ENCODE measurements at regions not wholly inside any gene's neighbourhood (a gene's known extent, or its start where the extent isn't known, plus 50 kb on each side); places are given as distances from the start of the nearest gene placed in this dataset.

GRCh38 chr15:81783586-81783985, 262.2 kb downstream of the MEX3B start (continued):
- no peak for TF ChIP-seq ZNF462 (CRISPR knock-in tag; IDR thresholded peaks at IDR 0.05)
- no peak for TF ChIP-seq EZH2 (IDR thresholded peaks at IDR 0.05; ENCODE audit: low read depth, unreplicated experiment)
- no peak for TF ChIP-seq CREB1 (CRISPR knock-in tag; IDR thresholded peaks at IDR 0.05; ENCODE audit: low read depth)
- TF ChIP-seq, protein P1, sequence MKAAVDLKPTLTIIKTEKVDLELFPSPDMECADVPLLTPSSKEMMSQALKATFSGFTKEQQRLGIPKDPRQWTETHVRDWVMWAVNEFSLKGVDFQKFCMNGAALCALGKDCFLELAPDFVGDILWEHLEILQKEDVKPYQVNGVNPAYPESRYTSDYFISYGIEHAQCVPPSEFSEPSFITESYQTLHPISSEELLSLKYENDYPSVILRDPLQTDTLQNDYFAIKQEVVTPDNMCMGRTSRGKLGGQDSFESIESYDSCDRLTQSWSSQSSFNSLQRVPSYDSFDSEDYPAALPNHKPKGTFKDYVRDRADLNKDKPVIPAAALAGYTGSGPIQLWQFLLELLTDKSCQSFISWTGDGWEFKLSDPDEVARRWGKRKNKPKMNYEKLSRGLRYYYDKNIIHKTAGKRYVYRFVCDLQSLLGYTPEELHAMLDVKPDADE (IDR thresholded peaks at IDR 0.05), result no peak
- no peak for TF ChIP-seq ZNF114 (CRISPR knock-in tag; IDR thresholded peaks at IDR 0.05)
- no peak for TF ChIP-seq CTCF (conservative IDR thresholded peaks at IDR 0.05; ENCODE audit: low read depth in 2 of 2)

DNA sequence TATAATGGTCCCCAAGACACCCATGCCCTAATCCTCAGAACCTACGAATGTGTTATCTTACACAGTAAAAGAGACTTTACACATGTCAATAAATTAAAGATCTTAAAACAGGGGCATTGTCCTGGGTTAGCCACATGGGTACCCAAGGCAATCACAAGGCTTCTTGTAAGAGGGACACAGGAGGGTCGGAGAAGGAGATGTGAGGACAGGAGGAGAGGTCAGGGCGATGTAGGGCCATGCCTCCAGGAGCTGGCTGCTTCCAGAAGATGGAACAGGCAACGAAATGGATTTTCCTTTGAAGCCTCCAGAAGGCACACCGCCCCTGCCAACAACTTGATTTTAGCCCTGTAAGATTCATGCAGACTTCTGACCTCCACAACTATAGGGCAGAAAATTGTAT, 262.7 kb downstream of the MEX3B start:
- no peak overlapping the region for H3K27ac Mint-ChIP-seq
- peaks cover 6% of the 10 kb centered on the region; the same call in 1 of the 2 replicates for H3K4me1 ChIP-seq (ENCODE audit: insufficient read depth)
- TF ChIP-seq CREB1 (CRISPR knock-in tag; IDR thresholded peaks at IDR 0.05; ENCODE audit: low read depth) (no peak), ZNF114 (CRISPR knock-in tag; IDR thresholded peaks at IDR 0.05) (no peak), ZNF331 (CRISPR knock-in tag; IDR thresholded peaks at IDR 0.05; ENCODE audit: low read depth) (no peak), NANOG (IDR thresholded peaks at IDR 0.05; ENCODE audit: borderline replicate concordance) (no peak), JUNB (IDR thresholded peaks at IDR 0.05; ENCODE audit: unreplicated experiment) (no peak), STAT1 (IDR thresholded peaks at IDR 0.05; ENCODE audit: unreplicated experiment) (no peak), EZH2 (IDR thresholded peaks at IDR 0.05; ENCODE audit: low read depth, unreplicated experiment) (no peak), CTCF (conservative IDR thresholded peaks at IDR 0.05; ENCODE audit: low read depth in 2 of 2) (no peak), POLR2AphosphoS5 (IDR thresholded peaks at IDR 0.05; ENCODE audit: low read depth) (no peak), EZH2phosphoT487 (IDR thresholded peaks at IDR 0.05; ENCODE audit: unreplicated experiment) (no peak)
- TF ChIP-seq, protein P1 (IDR thresholded peaks at IDR 0.05), result no peak

More for the DNA sequence above, 262.7 kb downstream of the MEX3B start:
- H3K4me3 Mint-ChIP-seq, result no peak overlapping the region
- ATAC-seq (no peak), DNase-seq (ENCODE audit: low spot score) (no peak)
- no peak overlapping the region for H3K4me3 ChIP-seq
- H3K27ac ChIP-seq (ENCODE audit: low read depth), result no peak overlapping the region
- H3K9me2 ChIP-seq (ENCODE audit: insufficient read depth), result peaks cover 9% of the 10 kb centered on the region; the same call in 1 of the 2 replicates
- H4K20me1 ChIP-seq (replicated peaks; ENCODE audit: insufficient read depth), result peaks cover 4% of the 10 kb centered on the region; the same call in 1 of the 2 replicates
- H3K4me2 ChIP-seq, result no peak overlapping the region
- peaks cover 10% of the 10 kb centered on the region for H3K36me3 Mint-ChIP-seq (ENCODE audit: low read depth)
- H3K4me1 Mint-ChIP-seq, result no peaks in the 10 kb centered on the region
- H3F3A ChIP-seq (replicated peaks; ENCODE audit: low read depth), result no peaks in the 10 kb centered on the region
- H3K36me3 ChIP-seq (ENCODE audit: insufficient read depth), result no peaks in the 10 kb centered on the region
- no peaks in the 10 kb centered on the region for H3K27me3 ChIP-seq (ENCODE audit: insufficient read depth)
- no peaks in the 10 kb centered on the region for H3K27me3 Mint-ChIP-seq (ENCODE audit: insufficient read depth, low read depth, poor library complexity)
- peaks cover 15% of the 10 kb centered on the region; the same call in 1 of the 2 replicates for H3K79me2 ChIP-seq (replicated peaks; ENCODE audit: insufficient read depth)
- H2AFZ ChIP-seq, result no peak overlapping the region
- H3K9me3 Mint-ChIP-seq, result no peaks in the 10 kb centered on the region

Data from GM23338 (cell line).